ENCODE measurements at regions not wholly inside any gene's neighbourhood (a gene's known extent, or its start where the extent isn't known, plus 50 kb on each side); places are given as distances from the start of the nearest gene placed in this dataset.

DNA sequence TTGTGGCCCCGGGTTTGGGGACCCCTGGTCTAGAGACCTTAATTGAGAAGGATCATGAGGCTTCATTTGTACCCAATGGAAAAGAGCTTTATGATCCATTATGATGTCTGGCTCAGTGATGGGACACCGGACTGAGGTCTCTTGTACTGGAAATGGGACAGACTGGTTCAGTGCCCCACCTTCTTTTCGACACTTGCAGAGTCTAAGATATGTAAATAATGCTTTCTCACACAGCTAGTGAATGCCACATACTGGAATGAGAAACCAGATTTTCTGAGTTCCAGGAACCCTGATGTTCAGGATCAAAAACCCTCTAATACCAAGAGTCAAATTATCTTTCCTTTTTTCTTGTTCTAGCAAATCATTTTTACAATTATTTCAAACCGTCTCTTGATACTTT lies 116.3 kb upstream of the ARPP21 start:
- H3K27ac ChIP-seq (ENCODE audit: low read depth in 1 of 2, low read length in 1 of 2) = no peak overlapping the region
- peaks cover 5 to 8% of the 10 kb centered on the region in 2 donors for H3K4me1 ChIP-seq (ENCODE audit: control insufficient read depth in 2 of 2, insufficient read depth in 2 of 2, low read length in 2 of 2)
- H3K9me3 ChIP-seq (ENCODE audit: control insufficient read depth in 2 of 2, insufficient read depth in 1 of 2, low read length in 1 of 2) = no peaks in the 10 kb centered on the region
- H3K36me3 ChIP-seq (ENCODE audit: control insufficient read depth in 2 of 2, insufficient read depth in 2 of 2, low read length in 1 of 2) = no peaks in the 10 kb centered on the region
- 97% methylated on average over 4 of the region's 4 CpGs for WGBS
- H3K27me3 ChIP-seq (ENCODE audit: control insufficient read depth in 2 of 2, insufficient read depth in 1 of 2, low read length in 1 of 2) = no peaks in the 10 kb centered on the region
- no peak for DNase-seq (ENCODE audit: low read depth in 6 of 9, low spot score in 9 of 9)
- no peak overlapping the region for H3K4me3 ChIP-seq (ENCODE audit: low read length in 2 of 2)

DNA sequence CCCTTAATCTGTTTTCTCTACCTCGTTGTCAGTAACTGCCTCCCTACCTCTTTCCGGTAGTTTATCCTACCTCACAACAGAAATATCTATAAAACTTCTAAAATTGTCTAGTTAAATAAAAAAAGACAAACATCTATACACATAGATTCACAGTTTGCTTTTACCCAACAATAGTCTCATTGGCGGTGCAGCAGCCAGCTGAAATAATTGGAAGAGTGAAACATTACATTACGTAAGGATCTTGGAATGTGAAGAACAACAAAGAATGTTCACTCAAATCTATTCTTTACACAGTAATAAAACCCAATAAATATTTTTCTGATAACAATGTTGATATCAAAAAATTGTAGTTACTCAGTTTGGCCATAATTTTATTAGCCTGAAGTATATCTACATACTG lies 115.5 kb upstream of the ARPP21 start:
- H3K27ac ChIP-seq (ENCODE audit: low read depth in 1 of 2, low read length in 1 of 2) = no peak overlapping the region
- no peak overlapping the region for H3K4me3 ChIP-seq (ENCODE audit: low read length in 2 of 2)
- H3K9me3 ChIP-seq (ENCODE audit: control insufficient read depth in 2 of 2, insufficient read depth in 1 of 2, low read length in 1 of 2) = no peaks in the 10 kb centered on the region
- H3K36me3 ChIP-seq (ENCODE audit: control insufficient read depth in 2 of 2, insufficient read depth in 2 of 2, low read length in 1 of 2) = no peaks in the 10 kb centered on the region
- no peak for DNase-seq (ENCODE audit: low read depth in 6 of 9, low spot score in 9 of 9)
- H3K27me3 ChIP-seq (ENCODE audit: control insufficient read depth in 2 of 2, insufficient read depth in 1 of 2, low read length in 1 of 2) = no peaks in the 10 kb centered on the region
- H3K4me1 ChIP-seq (ENCODE audit: control insufficient read depth in 2 of 2, insufficient read depth in 2 of 2, low read length in 2 of 2) = peaks cover 5 to 8% of the 10 kb centered on the region in 2 donors
- WGBS = 96% methylated on average over 4 of the region's 4 CpGs

DNA sequence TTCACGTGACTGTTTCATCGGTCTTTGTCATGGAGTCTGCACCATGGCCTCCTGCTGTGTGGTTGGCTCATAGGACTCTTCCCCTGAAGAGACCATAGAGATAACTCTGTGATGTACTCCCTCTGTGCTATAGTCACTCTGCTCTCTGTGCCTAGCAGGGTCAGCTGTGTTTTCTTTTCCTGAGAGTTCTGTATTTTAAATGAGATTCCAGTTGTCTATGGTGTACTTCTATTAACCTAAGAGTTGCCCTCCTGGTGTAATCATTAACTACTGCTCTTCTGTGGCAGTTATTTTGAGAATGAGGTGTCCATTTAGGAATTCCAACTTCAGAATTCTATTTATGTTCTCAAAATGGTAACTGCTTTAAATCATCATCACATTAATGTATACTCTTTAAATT lies 114.5 kb upstream of the ARPP21 start:
- H3K4me3 ChIP-seq (ENCODE audit: low read length in 2 of 2) = no peak overlapping the region
- H3K36me3 ChIP-seq (ENCODE audit: control insufficient read depth in 2 of 2, insufficient read depth in 2 of 2, low read length in 1 of 2) = no peaks in the 10 kb centered on the region

DNA sequence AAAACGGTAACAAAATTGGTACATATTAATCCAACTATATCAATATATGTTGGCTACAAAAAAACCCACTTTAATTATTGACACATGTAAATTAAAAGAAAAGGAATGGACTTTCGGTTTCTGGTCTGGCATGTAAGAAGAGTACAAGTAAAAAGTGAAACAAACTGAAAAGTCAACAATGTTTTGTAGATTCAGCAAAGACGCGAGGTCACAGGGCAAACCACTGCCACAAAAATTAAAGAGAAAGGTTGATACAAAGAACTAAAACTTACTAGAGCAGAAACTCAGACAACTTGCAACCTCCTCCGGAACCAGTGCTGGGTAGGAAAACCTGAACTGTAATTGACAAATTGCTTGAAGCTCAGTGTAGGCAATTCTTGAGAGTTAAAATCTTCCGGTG lies 110.6 kb upstream of the ARPP21 start:
- Histone ChIP-seq H3K4me3 (ENCODE audit: low read length in 2 of 2) (no peak overlapping the region), H3K9me3 (ENCODE audit: control insufficient read depth in 2 of 2, insufficient read depth in 1 of 2, low read length in 1 of 2) (no peaks in the 10 kb centered on the region), H3K27ac (ENCODE audit: low read depth in 1 of 2, low read length in 1 of 2) (no peak overlapping the region), H3K4me1 (ENCODE audit: control insufficient read depth in 2 of 2, insufficient read depth in 2 of 2, low read length in 2 of 2) (no peaks in the 10 kb centered on the region), H3K36me3 (ENCODE audit: control insufficient read depth in 2 of 2, insufficient read depth in 2 of 2, low read length in 1 of 2) (no peaks in the 10 kb centered on the region), H3K27me3 (ENCODE audit: control insufficient read depth in 2 of 2, insufficient read depth in 1 of 2, low read length in 1 of 2) (no peaks in the 10 kb centered on the region)
- no peak for DNase-seq (ENCODE audit: low read depth in 6 of 9, low spot score in 9 of 9)
- 95% methylated on average over 6 of the region's 6 CpGs for WGBS

More for the DNA sequence above, 114.5 kb upstream of the ARPP21 start:
- H3K27ac ChIP-seq (ENCODE audit: low read depth in 1 of 2, low read length in 1 of 2) = no peak overlapping the region
- peaks cover 5 to 8% of the 10 kb centered on the region in 2 donors for H3K4me1 ChIP-seq (ENCODE audit: control insufficient read depth in 2 of 2, insufficient read depth in 2 of 2, low read length in 2 of 2)
- no peaks in the 10 kb centered on the region for H3K27me3 ChIP-seq (ENCODE audit: control insufficient read depth in 2 of 2, insufficient read depth in 1 of 2, low read length in 1 of 2)
- WGBS = over 99% methylated on average over 2 of the region's 2 CpGs
- no peaks in the 10 kb centered on the region for H3K9me3 ChIP-seq (ENCODE audit: control insufficient read depth in 2 of 2, insufficient read depth in 1 of 2, low read length in 1 of 2)
- DNase-seq (ENCODE audit: low read depth in 6 of 9, low spot score in 9 of 9) = no peak

DNA sequence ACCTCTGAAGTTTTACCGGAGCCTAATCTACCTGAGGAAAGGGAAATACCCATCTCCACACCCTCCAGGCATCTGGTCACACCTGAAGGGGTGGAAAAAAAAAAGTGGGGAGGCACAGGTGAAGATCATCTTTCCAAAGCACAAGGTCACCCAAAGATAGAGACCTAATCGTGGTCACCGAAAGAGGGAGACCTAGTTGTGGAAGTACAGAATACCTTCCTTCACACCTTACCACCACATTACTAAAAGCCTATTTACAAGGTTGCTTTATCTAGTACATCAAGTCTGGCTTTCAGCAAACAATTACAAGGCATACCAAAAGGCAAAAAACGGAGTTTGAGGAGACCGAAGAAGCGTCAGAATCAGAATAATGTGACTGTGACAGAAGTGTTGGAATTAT lies 110.0 kb upstream of the ARPP21 start:
- H3K4me3 ChIP-seq (ENCODE audit: low read length in 2 of 2) = no peak overlapping the region
- WGBS = 98% methylated on average over 6 of the region's 6 CpGs

DNA sequence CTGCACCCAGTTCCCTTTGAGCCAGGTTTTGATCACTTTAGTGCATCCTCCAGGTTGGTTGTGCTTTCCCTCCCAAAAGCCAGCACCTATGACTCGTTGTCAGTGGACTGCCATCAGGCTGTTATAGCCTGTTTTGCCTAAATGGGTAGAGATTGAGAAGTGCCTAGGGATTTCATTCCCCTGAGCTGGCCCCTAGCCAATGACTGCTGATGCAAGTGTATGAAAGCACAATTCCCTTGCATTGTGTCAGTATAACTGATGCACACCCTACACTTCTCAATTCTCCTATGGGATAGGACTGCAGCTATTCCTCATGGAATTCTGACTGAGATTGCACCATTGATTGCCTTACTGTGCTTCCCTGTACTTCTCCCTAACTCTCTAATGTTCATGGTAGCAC lies 102.1 kb upstream of the ARPP21 start:
- no peaks in the 10 kb centered on the region for H3K36me3 ChIP-seq (ENCODE audit: control insufficient read depth in 2 of 2, insufficient read depth in 2 of 2, low read length in 1 of 2)
- H3K27ac ChIP-seq (ENCODE audit: low read depth in 1 of 2, low read length in 1 of 2) = no peak overlapping the region
- no peak for DNase-seq (ENCODE audit: low read depth in 6 of 9, low spot score in 9 of 9)
- no peaks in the 10 kb centered on the region for H3K4me1 ChIP-seq (ENCODE audit: control insufficient read depth in 2 of 2, insufficient read depth in 2 of 2, low read length in 2 of 2)
- WGBS = 84% methylated on average over 1 of the region's 1 CpG
- no peak overlapping the region for H3K4me3 ChIP-seq (ENCODE audit: low read length in 2 of 2)
- H3K9me3 ChIP-seq (ENCODE audit: control insufficient read depth in 2 of 2, insufficient read depth in 1 of 2, low read length in 1 of 2) = no peaks in the 10 kb centered on the region
- H3K27me3 ChIP-seq (ENCODE audit: control insufficient read depth in 2 of 2, insufficient read depth in 1 of 2, low read length in 1 of 2) = no peaks in the 10 kb centered on the region

More for the DNA sequence above, 110.0 kb upstream of the ARPP21 start:
- H3K9me3 ChIP-seq (ENCODE audit: control insufficient read depth in 2 of 2, insufficient read depth in 1 of 2, low read length in 1 of 2) = no peaks in the 10 kb centered on the region
- no peaks in the 10 kb centered on the region for H3K27me3 ChIP-seq (ENCODE audit: control insufficient read depth in 2 of 2, insufficient read depth in 1 of 2, low read length in 1 of 2)
- H3K27ac ChIP-seq (ENCODE audit: low read depth in 1 of 2, low read length in 1 of 2) = no peak overlapping the region
- no peak for DNase-seq (ENCODE audit: low read depth in 6 of 9, low spot score in 9 of 9)
- H3K36me3 ChIP-seq (ENCODE audit: control insufficient read depth in 2 of 2, insufficient read depth in 2 of 2, low read length in 1 of 2) = no peaks in the 10 kb centered on the region
- H3K4me1 ChIP-seq (ENCODE audit: control insufficient read depth in 2 of 2, insufficient read depth in 2 of 2, low read length in 2 of 2) = no peaks in the 10 kb centered on the region

DNA sequence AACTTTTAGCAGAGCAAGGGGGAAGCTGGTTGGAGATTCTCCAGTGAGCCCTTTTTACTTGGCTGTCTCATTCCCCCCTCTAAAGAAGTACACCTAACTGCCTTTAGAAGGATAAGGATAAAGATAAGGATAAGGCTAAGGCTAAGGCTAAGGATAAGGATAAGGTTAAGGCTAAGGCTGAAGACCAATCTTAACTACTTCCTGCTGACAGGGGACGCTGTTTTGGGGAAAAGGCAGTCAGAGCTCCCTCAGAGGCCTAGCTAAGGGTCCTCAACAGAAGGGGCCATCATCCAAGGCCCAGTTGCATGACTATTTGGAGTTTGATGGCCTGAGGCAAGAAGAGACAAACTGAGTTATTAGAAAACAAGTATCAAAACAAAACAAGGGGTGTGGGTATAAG lies 94.3 kb upstream of the ARPP21 start:
- no peaks in the 10 kb centered on the region for H3K36me3 ChIP-seq (ENCODE audit: control insufficient read depth in 2 of 2, insufficient read depth in 2 of 2, low read length in 1 of 2)
- H3K4me1 ChIP-seq (ENCODE audit: control insufficient read depth in 2 of 2, insufficient read depth in 2 of 2, low read length in 2 of 2) = no peaks in the 10 kb centered on the region
- H3K9me3 ChIP-seq (ENCODE audit: control insufficient read depth in 2 of 2, insufficient read depth in 1 of 2, low read length in 1 of 2) = no peaks in the 10 kb centered on the region
- WGBS = 91% methylated on average over 1 of the region's 1 CpG
- H3K4me3 ChIP-seq (ENCODE audit: low read length in 2 of 2) = no peak overlapping the region
- no peak overlapping the region for H3K27ac ChIP-seq (ENCODE audit: low read depth in 1 of 2, low read length in 1 of 2)
- no peak for DNase-seq (ENCODE audit: low read depth in 6 of 9, low spot score in 9 of 9)
- H3K27me3 ChIP-seq (ENCODE audit: control insufficient read depth in 2 of 2, insufficient read depth in 1 of 2, low read length in 1 of 2) = no peaks in the 10 kb centered on the region

DNA sequence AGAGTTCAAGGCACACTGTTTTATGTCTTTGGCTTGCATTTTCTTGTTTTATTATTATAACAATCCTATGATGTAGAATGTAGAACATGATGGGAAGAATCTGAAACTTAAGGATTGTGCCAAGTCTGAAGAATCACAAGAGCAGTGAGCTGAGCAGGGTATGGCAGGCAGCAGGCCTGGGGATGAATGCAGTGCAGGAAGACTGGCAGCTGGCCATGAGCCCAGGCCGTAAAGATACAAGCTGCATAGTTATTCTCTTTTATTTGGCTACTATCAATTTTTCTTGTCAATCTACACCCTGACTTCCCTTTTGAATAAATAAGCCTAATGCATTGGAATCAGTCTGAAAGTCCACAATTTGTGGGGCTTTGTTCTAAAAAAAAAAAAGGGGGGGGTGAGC lies 89.6 kb upstream of the ARPP21 start:
- no peak for DNase-seq (ENCODE audit: low read depth in 6 of 9, low spot score in 9 of 9)
- Histone ChIP-seq H3K36me3 (ENCODE audit: control insufficient read depth in 2 of 2, insufficient read depth in 2 of 2, low read length in 1 of 2) (no peaks in the 10 kb centered on the region), H3K27ac (ENCODE audit: low read depth in 1 of 2, low read length in 1 of 2) (no peak overlapping the region), H3K4me1 (ENCODE audit: control insufficient read depth in 2 of 2, insufficient read depth in 2 of 2, low read length in 2 of 2) (no peaks in the 10 kb centered on the region), H3K27me3 (ENCODE audit: control insufficient read depth in 2 of 2, insufficient read depth in 1 of 2, low read length in 1 of 2) (no peaks in the 10 kb centered on the region), H3K9me3 (ENCODE audit: control insufficient read depth in 2 of 2, insufficient read depth in 1 of 2, low read length in 1 of 2) (no peaks in the 10 kb centered on the region), H3K4me3 (ENCODE audit: low read length in 2 of 2) (no peak overlapping the region)
- WGBS = 95% methylated on average over 1 of the region's 1 CpG

DNA sequence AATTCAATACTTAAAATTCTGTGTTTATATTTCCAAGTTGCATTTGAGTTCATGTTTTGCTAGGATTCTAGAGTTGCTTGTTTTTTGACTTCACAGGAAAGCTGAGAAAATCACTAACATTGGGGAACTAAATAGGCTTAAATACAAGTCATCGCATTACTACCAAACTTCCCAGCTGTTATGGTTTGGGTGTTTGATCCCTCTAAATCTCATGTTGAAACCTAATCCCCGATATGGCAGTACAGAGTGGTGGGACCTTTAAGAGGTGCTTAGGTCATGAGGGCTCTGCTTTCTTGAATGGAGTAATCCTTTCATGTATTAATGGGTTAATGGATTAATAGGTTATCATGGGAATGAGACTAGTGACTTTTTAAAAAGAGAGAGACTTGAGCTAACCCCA lies 77.2 kb upstream of the ARPP21 start:
- H3K27me3 ChIP-seq (ENCODE audit: control insufficient read depth in 2 of 2, insufficient read depth in 1 of 2, low read length in 1 of 2) = no peaks in the 10 kb centered on the region
- H3K36me3 ChIP-seq (ENCODE audit: control insufficient read depth in 2 of 2, insufficient read depth in 2 of 2, low read length in 1 of 2) = no peaks in the 10 kb centered on the region
- H3K4me1 ChIP-seq (ENCODE audit: control insufficient read depth in 2 of 2, insufficient read depth in 2 of 2, low read length in 2 of 2) = no peaks in the 10 kb centered on the region
- DNase-seq (ENCODE audit: low read depth in 6 of 9, low spot score in 9 of 9) = no peak
- H3K4me3 ChIP-seq (ENCODE audit: low read length in 2 of 2) = no peak overlapping the region
- peaks cover 0 to 8% of the 10 kb centered on the region in 2 donors for H3K9me3 ChIP-seq (ENCODE audit: control insufficient read depth in 2 of 2, insufficient read depth in 1 of 2, low read length in 1 of 2)
- WGBS = over 99% methylated on average over 2 of the region's 2 CpGs
- no peak overlapping the region for H3K27ac ChIP-seq (ENCODE audit: low read depth in 1 of 2, low read length in 1 of 2)

DNA sequence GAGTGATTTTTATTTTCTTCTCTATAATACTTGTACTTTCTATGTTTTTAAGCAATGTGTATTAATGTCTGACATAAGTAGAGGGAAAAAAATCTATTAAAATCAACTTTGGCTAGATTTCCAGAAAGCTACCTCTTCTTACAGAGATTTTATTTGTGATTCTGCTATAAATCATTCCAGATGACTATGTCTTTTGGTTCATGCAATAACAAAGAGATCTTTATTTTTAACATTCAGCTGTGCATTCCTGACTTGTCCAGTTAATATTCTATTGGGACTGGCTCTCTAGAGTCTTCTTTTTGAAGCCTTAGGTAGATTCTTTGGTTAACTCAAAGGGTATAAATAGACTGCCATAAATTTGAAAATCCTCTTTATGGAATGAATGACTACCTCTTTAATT lies 74.3 kb upstream of the ARPP21 start:
- DNase-seq (ENCODE audit: low read depth in 6 of 9, low spot score in 9 of 9) = peak in 1 of 9 donors; percentile 2
- no peaks in the 10 kb centered on the region for H3K27me3 ChIP-seq (ENCODE audit: control insufficient read depth in 2 of 2, insufficient read depth in 1 of 2, low read length in 1 of 2)
- H3K4me1 ChIP-seq (ENCODE audit: control insufficient read depth in 2 of 2, insufficient read depth in 2 of 2, low read length in 2 of 2) = no peaks in the 10 kb centered on the region

More for the DNA sequence above, 74.3 kb upstream of the ARPP21 start:
- no peak overlapping the region for H3K4me3 ChIP-seq (ENCODE audit: low read length in 2 of 2)
- no peaks in the 10 kb centered on the region for H3K9me3 ChIP-seq (ENCODE audit: control insufficient read depth in 2 of 2, insufficient read depth in 1 of 2, low read length in 1 of 2)
- no peaks in the 10 kb centered on the region for H3K36me3 ChIP-seq (ENCODE audit: control insufficient read depth in 2 of 2, insufficient read depth in 2 of 2, low read length in 1 of 2)
- no peak overlapping the region for H3K27ac ChIP-seq (ENCODE audit: low read depth in 1 of 2, low read length in 1 of 2)
